CD14-positive monocyte (primary cell): ENCODE measurements at regions not wholly inside any gene's neighbourhood (a gene's known extent, or its start where the extent isn't known, plus 50 kb on each side); places are given as distances from the start of the nearest gene placed in this dataset.

Experiments
- DNase-seq, 3 donors: peaks; one replicate each; pipeline ENCODE4 v3.0.0-alpha.2; 2011 to 2022
- H2AFZ ChIP-seq: 2 replicates; pipeline ENCODE4 v1.6.0; 2012; ENCODE audit warnings: mild to moderate bottlenecking, low read depth, low read length, inconsistent platforms; ENCODE audit not compliant: insufficient read depth, poor library complexity, severe bottlenecking
- H3K27ac ChIP-seq, 2 donors: 1 replicate in 1 of 2; 2 replicates in 1 of 2; pipeline ENCODE4 v1.5.1; 2012 to 2013; ENCODE audit warnings: low read length in 2 of 2, control low read depth in 1 of 2, inconsistent platforms in 1 of 2, low read depth in 1 of 2, mild to moderate bottlenecking in 1 of 2
- H3K27me3 ChIP-seq, 2 donors: one replicate each; pipeline versions ENCODE4 v1.6.0 to v1.6.1; 2011 to 2013; ENCODE audit warnings: low read length in 2 of 2; ENCODE audit not compliant: control insufficient read depth in 2 of 2, insufficient read depth in 2 of 2
- H3K36me3 ChIP-seq, 2 donors: replicated peaks in 1 of 2; 1 replicate in 1 of 2; 2 replicates in 1 of 2; pipeline versions ENCODE4 v1.5.1 to v1.6.1; 2012 to 2013; ENCODE audit warnings: low read length in 2 of 2, control low read depth in 1 of 2, inconsistent platforms in 1 of 2, mild to moderate bottlenecking in 1 of 2; ENCODE audit not compliant: insufficient read depth in 2 of 2, control insufficient read depth in 1 of 2
- H3K4me1 ChIP-seq, 2 donors: 1 replicate in 1 of 2; 2 replicates in 1 of 2; pipeline versions ENCODE4 v1.5.1 to v1.6.1; 2012 to 2013; ENCODE audit warnings: low read length in 2 of 2, control low read depth in 1 of 2, inconsistent platforms in 1 of 2, mild to moderate bottlenecking in 1 of 2, moderate library complexity in 1 of 2; ENCODE audit not compliant: insufficient read depth in 2 of 2, control insufficient read depth in 1 of 2
- H3K4me2 ChIP-seq: replicated peaks from 2 replicates; pipeline ENCODE3; 2012; ENCODE audit warnings: low read length, moderate library complexity, mild to moderate bottlenecking; ENCODE audit not compliant: poor library complexity, severe bottlenecking; ENCODE audit errors: extremely low read depth
- H3K4me3 ChIP-seq, 3 experiments: fragments of 200-600 bp in 1 of 3; sonication (generic) in 1 of 3; replicated peaks in 1 of 3; 1 replicate in 2 of 3; 2 replicates in 1 of 3; pipeline ENCODE4 v1.5.1; 2011 to 2013; ENCODE audit warnings: low read length in 3 of 3, mild to moderate bottlenecking in 3 of 3, control low read depth in 2 of 3, low read depth in 2 of 3, inconsistent platforms in 1 of 3, moderate library complexity in 1 of 3
- H3K79me2 ChIP-seq: 2 replicates; pipeline ENCODE4 v1.6.0; 2012; ENCODE audit warnings: mild to moderate bottlenecking, control low read depth, inconsistent platforms, low read length, moderate library complexity; ENCODE audit not compliant: insufficient read depth
- H3K9ac ChIP-seq: 2 replicates; pipeline ENCODE4 v1.6.0; 2017; ENCODE audit warnings: low read length, mild to moderate bottlenecking; ENCODE audit not compliant: insufficient read depth, poor library complexity, severe bottlenecking
- H3K9me3 ChIP-seq, 2 donors: replicated peaks in 1 of 2; 1 replicate in 1 of 2; 2 replicates in 1 of 2; pipeline versions ENCODE4 v1.5.1 to v1.6.1; 2012 to 2013; ENCODE audit warnings: low read length in 2 of 2, control low read depth in 1 of 2; ENCODE audit not compliant: control insufficient read depth in 1 of 2, insufficient read depth in 1 of 2
- H4K20me1 ChIP-seq: 2 replicates; pipeline ENCODE4 v1.6.0; 2012; ENCODE audit warnings: mild to moderate bottlenecking, low read length, control low read depth, moderate library complexity; ENCODE audit not compliant: insufficient read depth
- H3K27ac Mint-ChIP-seq, 7 donors: one replicate each; pipeline ENCODE4 v1.8.0; 2020; ENCODE audit warnings: mild to moderate bottlenecking in 7 of 7, mixed read lengths in 7 of 7, moderate library complexity in 6 of 7, inconsistent platforms in 2 of 7
- H3K27me3 Mint-ChIP-seq, 3 donors: one replicate each; pipeline ENCODE4 v1.8.0; 2021 to 2022; ENCODE audit warnings: low read depth in 3 of 3, mild to moderate bottlenecking in 3 of 3, mixed read lengths in 3 of 3, moderate library complexity in 3 of 3, inconsistent platforms in 1 of 3
- H3K36me3 Mint-ChIP-seq, 2 donors: one replicate each; pipeline ENCODE4 v1.8.0; 2020; ENCODE audit warnings: mixed read lengths in 2 of 2, inconsistent platforms in 1 of 2, mild to moderate bottlenecking in 1 of 2
- H3K4me1 Mint-ChIP-seq: one replicate; pipeline ENCODE4 v1.8.0; 2020; ENCODE audit warnings: mild to moderate bottlenecking, mixed read lengths
- H3K4me3 Mint-ChIP-seq, 2 donors: one replicate each; pipeline ENCODE4 v1.8.0; 2020; ENCODE audit warnings: mild to moderate bottlenecking in 2 of 2, mixed read lengths in 2 of 2, moderate library complexity in 1 of 2
- H3K9me3 Mint-ChIP-seq, 7 donors: one replicate each; pipeline ENCODE4 v1.8.0; 2020 to 2022; ENCODE audit warnings: mixed read lengths in 7 of 7, mild to moderate bottlenecking in 6 of 7, moderate library complexity in 6 of 7, inconsistent platforms in 2 of 7
- WGBS: methylation state at CpG from one replicate; pipeline ENCODE4 v1.1.5; 2013; ENCODE audit warnings: missing lambda C conversion rate; ENCODE audit not compliant: insufficient coverage; 5-methylcytosine and 5-hydroxymethylcytosine counted together
- intact Hi-C, 2 donors: fragments of 100-400 bp; cut with micrococcal nuclease; formaldehyde crosslinking; loops; one replicate each; pipeline versions ENCODE4 v1.15.0 to v1.15.1; 2023
- TF ChIP-seq, protein P1 (sequence below): fragments of 200-600 bp; IDR thresholded peaks from one replicate; pipeline ENCODE4 v1.8.0; 2022; ENCODE audit warnings: antibody characterized with exemption, mild to moderate bottlenecking

DNA sequence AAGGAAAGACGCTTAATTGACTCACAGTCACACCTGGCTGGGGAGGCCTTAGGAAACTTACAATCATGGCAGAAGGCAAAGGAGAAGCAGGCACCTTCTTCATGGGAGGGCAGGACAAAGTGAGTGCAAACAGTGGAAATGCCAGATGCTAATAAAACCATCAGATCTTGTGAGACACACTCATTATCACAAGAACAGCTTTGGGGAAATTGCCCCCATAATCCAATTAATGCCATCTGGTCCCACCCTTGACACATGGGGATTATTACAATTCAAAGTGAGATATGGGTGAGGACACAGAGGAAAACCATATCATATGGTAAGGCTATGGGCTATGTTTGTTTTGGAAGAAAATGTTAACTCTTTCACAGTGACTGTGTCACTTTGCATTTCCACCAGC lies 1272.5 kb upstream of the CELF2 start:
- no peak overlapping the region for H3K4me3 Mint-ChIP-seq
- no peak overlapping the region for H3K27ac Mint-ChIP-seq
- H3K27ac ChIP-seq, result no peak overlapping the region
- no peaks in the 10 kb centered on the region for H3K4me1 ChIP-seq
- H3K27me3 Mint-ChIP-seq, result no peaks in the 10 kb centered on the region
- no peaks in the 10 kb centered on the region for H3K4me1 Mint-ChIP-seq
- no peaks in the 10 kb centered on the region for H3K27me3 ChIP-seq
- H3K36me3 ChIP-seq, result no peaks in the 10 kb centered on the region
- WGBS, result 75% methylated on average over 1 of the region's 1 CpG
- TF ChIP-seq, protein P1, sequence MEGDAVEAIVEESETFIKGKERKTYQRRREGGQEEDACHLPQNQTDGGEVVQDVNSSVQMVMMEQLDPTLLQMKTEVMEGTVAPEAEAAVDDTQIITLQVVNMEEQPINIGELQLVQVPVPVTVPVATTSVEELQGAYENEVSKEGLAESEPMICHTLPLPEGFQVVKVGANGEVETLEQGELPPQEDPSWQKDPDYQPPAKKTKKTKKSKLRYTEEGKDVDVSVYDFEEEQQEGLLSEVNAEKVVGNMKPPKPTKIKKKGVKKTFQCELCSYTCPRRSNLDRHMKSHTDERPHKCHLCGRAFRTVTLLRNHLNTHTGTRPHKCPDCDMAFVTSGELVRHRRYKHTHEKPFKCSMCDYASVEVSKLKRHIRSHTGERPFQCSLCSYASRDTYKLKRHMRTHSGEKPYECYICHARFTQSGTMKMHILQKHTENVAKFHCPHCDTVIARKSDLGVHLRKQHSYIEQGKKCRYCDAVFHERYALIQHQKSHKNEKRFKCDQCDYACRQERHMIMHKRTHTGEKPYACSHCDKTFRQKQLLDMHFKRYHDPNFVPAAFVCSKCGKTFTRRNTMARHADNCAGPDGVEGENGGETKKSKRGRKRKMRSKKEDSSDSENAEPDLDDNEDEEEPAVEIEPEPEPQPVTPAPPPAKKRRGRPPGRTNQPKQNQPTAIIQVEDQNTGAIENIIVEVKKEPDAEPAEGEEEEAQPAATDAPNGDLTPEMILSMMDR, result no peak
- no peaks in the 10 kb centered on the region for H3K79me2 ChIP-seq
- H3K36me3 Mint-ChIP-seq, result no peaks in the 10 kb centered on the region
- no peak overlapping the region for H3K9ac ChIP-seq
- no peak overlapping the region for H2AFZ ChIP-seq
- H3K9me3 ChIP-seq, result no peaks in the 10 kb centered on the region
- H4K20me1 ChIP-seq, result no peaks in the 10 kb centered on the region
- DNase-seq, result no peak
- no peak overlapping the region for H3K4me2 ChIP-seq
- peaks cover 0 to 1% (median 0%) of the 10 kb centered on the region in 7 donors for H3K9me3 Mint-ChIP-seq
- H3K4me3 ChIP-seq, result no peak overlapping the region
- intact Hi-C loops, result no loop called here

DNA sequence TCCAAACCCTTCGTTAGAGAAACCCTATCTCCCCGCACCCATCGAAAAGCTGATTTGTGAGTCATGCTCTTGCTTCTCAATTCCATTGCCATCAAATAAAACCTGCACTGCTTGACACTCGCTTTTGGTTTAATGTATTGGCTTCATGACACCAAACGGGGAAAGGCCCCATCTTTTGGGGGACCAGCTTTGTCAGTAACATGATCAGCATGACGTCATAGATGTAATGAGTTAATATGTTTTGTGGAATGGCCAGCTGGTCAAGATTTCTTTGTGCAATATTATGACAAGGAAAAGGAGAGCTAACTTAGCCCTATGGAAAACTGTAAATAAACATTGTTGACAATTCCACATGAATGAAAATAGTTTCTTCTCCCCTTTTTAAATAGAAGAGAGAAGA lies 1260.5 kb upstream of the CELF2 start:
- no peak overlapping the region for H3K4me3 Mint-ChIP-seq
- Histone ChIP-seq H3K27me3 (no peaks in the 10 kb centered on the region), H3K9me3 (peaks cover 14 to 29% of the 10 kb centered on the region in 2 donors), H3K36me3 (no peaks in the 10 kb centered on the region), H3K27ac (no peak overlapping the region), H3K4me1 (no peaks in the 10 kb centered on the region), H3K79me2 (no peaks in the 10 kb centered on the region), H4K20me1 (no peaks in the 10 kb centered on the region), H3K4me3 (no peak overlapping the region), H2AFZ (no peak overlapping the region), H3K9ac (no peak overlapping the region), H3K4me2 (no peak overlapping the region)
- WGBS, result 100% methylated on average over 2 of the region's 6 CpGs
- no peak overlapping the region for H3K27ac Mint-ChIP-seq
- H3K27me3 Mint-ChIP-seq, result no peaks in the 10 kb centered on the region
- no peaks in the 10 kb centered on the region for H3K36me3 Mint-ChIP-seq
- H3K9me3 Mint-ChIP-seq, result peaks cover 3 to 22% (median 15%) of the 10 kb centered on the region in 7 donors
- H3K4me1 Mint-ChIP-seq, result no peaks in the 10 kb centered on the region
- no peak for DNase-seq
- intact Hi-C loops, result no loop called here
- TF ChIP-seq, protein P1, result no peak
